A549 (cell line): ENCODE measurements at regions not wholly inside any gene's neighbourhood (a gene's known extent, or its start where the extent isn't known, plus 50 kb on each side); places are given as distances from the start of the nearest gene placed in this dataset.
A peak's percentile ranks its signal among the peaks of the same experiment; 100 is the strongest.

ENCODE experiments used
- ATAC-seq, 2 experiments: fragments of 200-7000 bp in 1 of 2; fragments of >200 bp in 1 of 2; cut with Nextera tagmentation in 1 of 2; cut with Tn5 transposase in 1 of 2; 3 replicates each; pipeline versions ENCODE4 v1.8.0 to v1.9.1; 2018 to 2020; ENCODE audit warnings: mild to moderate bottlenecking in 1 of 2, moderate library complexity in 1 of 2
- CTCF ChIA-PET: fragments of 300-600 bp; sonication (Branson Sonifier 250); formaldehyde crosslinking; extraction: SDS; loops from one replicate; lab custom pipeline; 2021; ENCODE audit warnings: antibody characterized with exemption, inconsistent platforms; lab: Yijun Ruan, JAX
- POLR2A ChIA-PET: fragments of 350-600 bp; formaldehyde crosslinking; extraction: SDS; loops from one replicate; lab custom pipeline; 2021; ENCODE audit warnings: antibody characterized with exemption, inconsistent platforms; lab: Yijun Ruan, JAX
- DNase-seq, 2 experiments: peaks; one replicate each; pipeline versions ENCODE4 v3.0.0 to v3.0.0-alpha.2; 2011 to 2016; ENCODE audit warnings: low read depth in 1 of 2, low spot score in 1 of 2
- FAIRE-seq: peaks from 2 replicates; lab custom pipeline; 2011; peaks lifted over from hg19 to GRCh38; lab: Jason Lieb, UNC
- H3K27ac ChIP-seq, 2 experiments: fragments of >200 bp; sonication (Bioruptor Twin); formaldehyde crosslinking; 3 replicates each; pipeline ENCODE4 v1.5.1; 2016 to 2017
- H3K4me1 ChIP-seq: fragments of >200 bp; sonication (Bioruptor Twin); formaldehyde crosslinking; 3 replicates; pipeline ENCODE4 v1.6.1; 2016
- H3K4me2 ChIP-seq: fragments of >200 bp; sonication (Bioruptor Twin); formaldehyde crosslinking; 3 replicates; pipeline ENCODE4 v1.6.1; 2016
- H3K4me3 ChIP-seq: fragments of >200 bp; sonication (Bioruptor Twin); formaldehyde crosslinking; 3 replicates; pipeline ENCODE4 v1.5.1; 2016
- H3K9me3 ChIP-seq: fragments of >200 bp; sonication (Bioruptor Twin); formaldehyde crosslinking; 3 replicates; pipeline ENCODE4 v1.6.1; 2016
- BHLHE40 ChIP-seq: IDR thresholded peaks from 2 replicates; pipeline ENCODE4 v1.6.1; 2012; ENCODE audit warnings: low read depth, low read length, inconsistent platforms
- CEBPB ChIP-seq, 2 experiments: fragments of >200 bp in 1 of 2; sonication (Bioruptor Twin) in 1 of 2; formaldehyde crosslinking in 1 of 2; IDR thresholded peaks; 2 replicates each; pipeline ENCODE4 v1.6.1; 2012 to 2016
- CTCF ChIP-seq: fragments of >200 bp; sonication (Bioruptor Twin); formaldehyde crosslinking; IDR thresholded peaks from 3 replicates; pipeline ENCODE4 v1.5.1; 2016
- ELK1 ChIP-seq: fragments of 150-350 bp; IDR thresholded peaks from 2 replicates; pipeline ENCODE4 v1.6.1; 2014; ENCODE audit warnings: low read depth, mild to moderate bottlenecking, low read length
- EP300 ChIP-seq, 2 experiments: fragments of >200 bp; sonication (Bioruptor Twin); formaldehyde crosslinking; IDR thresholded peaks; 2 replicates in 1 of 2; 3 replicates in 1 of 2; pipeline ENCODE4 v1.6.1; 2016 to 2017
- HMGXB4 ChIP-seq: fragments of 250-450 bp; sonication (Bioruptor Pico); IDR thresholded peaks from 2 replicates; pipeline ENCODE4 v1.5.0; 2021; ENCODE audit warnings: mild to moderate bottlenecking, moderate library complexity, borderline replicate concordance
- HOXA7 ChIP-seq: fragments of 250-450 bp; sonication (Bioruptor Pico); IDR thresholded peaks from 2 replicates; pipeline ENCODE4 v1.5.0; 2020; ENCODE audit warnings: mild to moderate bottlenecking, moderate library complexity
- KDM1A ChIP-seq: fragments of 200-600 bp; sonication (generic); IDR thresholded peaks from 2 replicates; pipeline ENCODE4 v1.6.1; 2016; ENCODE audit warnings: low read depth, mild to moderate bottlenecking
- MAZ ChIP-seq: fragments of 150-350 bp; IDR thresholded peaks from 2 replicates; pipeline ENCODE4 v1.6.1; 2014; ENCODE audit warnings: antibody characterized with exemption, low read depth, low read length, borderline replicate concordance
- NR3C1 ChIP-seq: fragments of >200 bp; sonication (Bioruptor Twin); formaldehyde crosslinking; IDR thresholded peaks from 3 replicates; pipeline ENCODE4 v1.6.1; 2017
- ZNF302 ChIP-seq: fragments of 250-450 bp; sonication (Bioruptor Pico); IDR thresholded peaks from 2 replicates; pipeline ENCODE4 v1.9.0; 2021; ENCODE audit warnings: inconsistent platforms, mild to moderate bottlenecking, moderate library complexity
- WGBS: methylation state at CpG from one replicate; pipeline ENCODE4 v1.1.6; 2017; ENCODE audit errors: missing lambda C conversion rate; 5-methylcytosine and 5-hydroxymethylcytosine counted together
- TF ChIP-seq, protein P1 (sequence below): IDR thresholded peaks from 2 replicates; pipeline ENCODE4 v1.6.1; 2012

- Histone ChIP-seq H3K4me1 (no peaks in the 10 kb centered on the region), H3K9me3 (no peaks in the 10 kb centered on the region), H3K27ac (no peak overlapping the region), H3K4me3 (no peak overlapping the region), H3K4me2 (no peak overlapping the region)
- DNase-seq (no peak), ATAC-seq (no peak), FAIRE-seq (no peak)
- WGBS, result 63% methylated on average over 3 of the region's 3 CpGs
- ChIA-PET POLR2A (no interaction called here), CTCF (interaction anchor here (0.9 to 1.5 kb wide), 2 partner anchors 41 to 234 kb away, joined by 3 read pairs; no protein-coding TSS in a partner anchor)
- no peak for TF ChIP-seq BHLHE40
- no peak for TF ChIP-seq EP300 (IDR thresholded peaks at IDR 0.05)
- TF ChIP-seq MAZ, result no peak
- TF ChIP-seq, protein P1, sequence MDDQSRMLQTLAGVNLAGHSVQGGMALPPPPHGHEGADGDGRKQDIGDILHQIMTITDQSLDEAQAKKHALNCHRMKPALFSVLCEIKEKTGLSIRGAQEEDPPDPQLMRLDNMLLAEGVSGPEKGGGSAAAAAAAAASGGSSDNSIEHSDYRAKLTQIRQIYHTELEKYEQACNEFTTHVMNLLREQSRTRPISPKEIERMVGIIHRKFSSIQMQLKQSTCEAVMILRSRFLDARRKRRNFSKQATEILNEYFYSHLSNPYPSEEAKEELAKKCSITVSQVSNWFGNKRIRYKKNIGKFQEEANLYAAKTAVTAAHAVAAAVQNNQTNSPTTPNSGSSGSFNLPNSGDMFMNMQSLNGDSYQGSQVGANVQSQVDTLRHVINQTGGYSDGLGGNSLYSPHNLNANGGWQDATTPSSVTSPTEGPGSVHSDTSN, result no peak
- no peak for TF ChIP-seq NR3C1
- no peak for TF ChIP-seq ZNF302 (CRISPR knock-in tag)
- no peak for TF ChIP-seq HOXA7 (CRISPR knock-in tag)
These were observed 166.1 kb upstream of the NPSR1 start for GRCh38 chr7:34491899-34492298.

- no peak for FAIRE-seq
- CTCF ChIA-PET, result no interaction called here
- 74% methylated on average over 4 of the region's 4 CpGs for WGBS
- no peaks in the 10 kb centered on the region for H3K9me3 ChIP-seq
- TF ChIP-seq CTCF (no peak), ELK1 (no peak)
- H3K4me2 ChIP-seq, result no peak overlapping the region
- H3K4me1 ChIP-seq, result no peaks in the 10 kb centered on the region
- no peak for ATAC-seq
- no peak overlapping the region for H3K4me3 ChIP-seq
- DNase-seq, result no peak
- H3K27ac ChIP-seq, result no peak overlapping the region
- POLR2A ChIA-PET, result no interaction called here
These were observed 164.3 kb upstream of the NPSR1 start for GRCh38 chr7:34493752-34494151.

DNA sequence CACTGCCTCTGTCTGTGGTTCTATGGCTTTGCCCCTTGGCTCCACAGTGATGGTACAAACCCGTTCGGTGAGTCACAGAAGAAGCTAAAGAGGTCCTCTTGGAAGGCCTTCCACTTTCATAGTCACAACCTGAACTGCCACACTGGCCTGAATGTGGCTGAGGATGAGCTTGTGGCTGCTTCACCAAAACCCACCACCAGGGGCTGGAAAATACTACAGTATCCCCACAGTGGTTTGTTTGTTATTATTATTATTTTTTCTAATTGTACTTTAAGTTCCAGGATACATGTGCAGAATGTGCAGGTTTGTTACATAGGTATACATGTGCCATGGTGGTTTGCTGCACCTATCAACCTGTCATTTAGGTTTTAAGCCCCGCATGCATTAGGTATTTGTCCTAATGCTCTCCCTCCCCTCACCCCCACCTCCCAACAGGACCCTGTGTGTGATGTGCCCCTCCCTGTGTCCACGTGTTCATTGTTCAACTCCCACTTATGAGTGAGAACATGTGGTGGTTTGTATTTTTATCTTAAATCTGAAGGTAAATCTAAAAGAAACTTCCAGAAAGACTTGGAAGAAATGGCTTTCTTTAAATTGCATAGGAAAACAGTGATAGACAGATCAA is 160.8 kb upstream of the NPSR1 start:
- no peak for FAIRE-seq
- Histone ChIP-seq H3K4me2 (no peak overlapping the region), H3K4me3 (no peak overlapping the region), H3K9me3 (no peaks in the 10 kb centered on the region), H3K4me1 (no peaks in the 10 kb centered on the region)
- CTCF ChIA-PET, result interaction anchor here (1.1 to 1.5 kb wide), 2 partner anchors 14 to 363 kb away, joined by 3 read pairs; no protein-coding TSS in a partner anchor
- peak in 1 of 2 experiments; percentile 15 for DNase-seq
- POLR2A ChIA-PET, result no interaction called here
- TF ChIP-seq CTCF (peak; percentile 15; the same call in 1 of the 3 replicates), KDM1A (no peak), HMGXB4 (CRISPR knock-in tag) (no peak), CEBPB (IDR thresholded peaks at IDR 0.05) (no peak), ZNF302 (CRISPR knock-in tag) (no peak)
- TF ChIP-seq, protein P1, result no peak
- TF ChIP-seq, all 56 proteins: peak for 1
- H3K27ac ChIP-seq, result no peak overlapping the region
- ATAC-seq, result peak; percentile 64 to 66; a peak in 4 of 6 replicates
- 41% methylated on average over 4 of the region's 4 CpGs for WGBS
